ENCODE measurements at regions not wholly inside any gene's neighbourhood (a gene's known extent, or its start where the extent isn't known, plus 50 kb on each side); places are given as distances from the start of the nearest gene placed in this dataset.
A peak's percentile ranks its signal among the peaks of the same experiment; 100 is the strongest.
"Not testable (repeated sequence)": the region's sequence is repeated elsewhere in the genome, so short reads cannot be mapped to it uniquely, and the experiment has no call there.

DNA sequence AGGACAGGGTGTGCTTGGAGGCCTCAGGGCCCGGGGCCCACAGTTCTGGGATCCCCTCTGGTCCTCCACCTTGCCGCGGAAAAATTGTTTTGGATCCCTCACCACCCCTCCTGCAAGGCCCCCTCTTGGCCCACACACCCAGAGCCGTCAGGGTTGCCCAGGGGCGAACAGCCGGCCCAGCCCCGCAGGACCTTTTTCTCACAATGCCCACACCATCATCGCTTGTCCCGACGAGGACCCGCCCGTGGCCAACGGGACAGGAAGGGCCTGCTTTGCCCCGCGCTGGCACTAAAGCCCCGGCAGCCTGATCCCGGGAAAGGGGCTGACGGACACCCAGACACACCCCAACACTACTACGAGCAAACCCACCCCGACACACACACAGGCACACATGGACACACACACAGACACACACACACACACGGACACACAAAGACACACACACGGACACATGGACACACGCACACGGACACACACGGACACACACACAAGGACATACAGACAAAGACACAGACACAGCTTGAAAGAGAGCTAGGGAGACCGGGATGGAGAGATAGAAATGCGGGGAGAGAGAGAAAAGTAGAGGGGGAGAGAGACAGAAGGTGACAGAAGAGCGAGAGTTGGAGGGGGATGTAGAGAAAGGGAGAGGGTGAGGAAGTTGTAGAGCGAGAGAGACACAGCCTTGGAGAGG lies 1493.5 kb upstream of the DEFB115 start:
- no peak for DNase-seq

- DNase-seq, result not testable (repeated sequence)
Measured at GRCh38 chr20:29764922-29765610, 1492.4 kb upstream of the DEFB115 start.

DNA sequence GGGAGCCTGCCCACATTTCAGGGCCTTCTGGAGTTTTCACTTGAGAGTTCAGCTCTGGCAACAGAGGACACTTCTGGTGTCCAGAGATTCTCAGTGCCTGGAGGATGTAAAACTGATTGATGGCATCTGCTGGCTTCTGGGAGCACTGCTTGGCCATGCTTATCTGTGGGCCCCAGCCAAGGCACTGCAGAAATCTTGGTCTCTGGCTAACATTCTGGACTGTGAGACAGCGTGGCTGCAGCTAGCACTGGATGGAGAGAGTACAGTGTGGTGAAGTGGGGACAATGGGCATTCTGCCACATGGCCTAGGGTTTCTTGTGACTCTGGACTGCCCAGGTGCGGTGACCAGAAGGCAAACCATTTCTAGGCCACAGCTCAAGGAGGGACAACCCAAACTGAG lies 1479.4 kb upstream of the DEFB115 start:
- DNase-seq, result not testable (repeated sequence)

- DNase-seq, result not testable (repeated sequence)
Measured at GRCh38 chr20:29781217-29781616, 1476.2 kb upstream of the DEFB115 start.

GRCh38 chr20:29781891-29782290 lies 1475.6 kb upstream of the DEFB115 start:
- not testable (repeated sequence) for DNase-seq

DNA sequence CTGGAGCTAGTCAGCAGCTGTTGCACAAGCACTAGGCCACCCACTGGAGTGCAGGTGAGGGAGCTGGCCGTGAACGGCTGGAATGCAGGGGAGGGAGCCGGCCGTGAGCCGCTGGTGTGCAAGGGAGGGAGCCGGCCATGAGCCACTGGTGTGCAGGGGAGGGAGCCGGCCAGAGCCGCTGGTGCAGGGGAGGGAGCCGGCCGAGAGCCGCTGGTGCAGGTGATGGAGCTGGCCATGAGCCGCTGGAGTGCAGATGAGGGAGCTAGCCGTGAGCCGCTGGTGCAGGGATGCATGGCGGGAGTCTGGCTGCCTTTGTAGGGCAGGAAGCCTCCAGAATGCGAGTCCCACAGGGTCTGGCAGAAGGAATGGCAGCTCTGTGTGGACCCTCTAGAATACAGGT lies 1470.0 kb upstream of the DEFB115 start:
- not testable (repeated sequence) for DNase-seq

- DNase-seq, result no peak
Measured at GRCh38 chr20:29790510-29790909, 1467.0 kb upstream of the DEFB115 start.

DNA sequence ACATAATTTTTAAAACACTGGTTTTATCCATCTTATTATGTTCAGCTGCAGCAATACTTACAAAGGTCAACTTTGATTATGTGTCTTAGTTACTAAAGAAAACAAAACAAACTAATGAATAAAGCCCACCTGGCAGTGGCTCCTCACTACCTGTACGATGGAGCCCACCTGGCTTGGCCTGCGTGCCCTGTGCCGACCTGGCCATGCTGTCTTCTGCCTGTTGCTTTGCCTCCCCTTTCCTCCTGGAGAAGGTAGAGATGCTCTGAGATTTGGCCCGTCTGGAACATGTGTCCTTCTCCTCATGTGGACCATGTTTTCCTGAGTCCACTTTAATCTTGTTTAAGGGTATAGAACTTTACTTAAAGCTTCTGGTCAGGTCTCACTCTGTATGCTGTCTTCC lies 1426.0 kb upstream of the DEFB115 start:
- not testable (repeated sequence) for DNase-seq

GRCh38 chr20:29868014-29868413 lies 1389.5 kb upstream of the DEFB115 start:
- DNase-seq, result not testable (repeated sequence)

DNA sequence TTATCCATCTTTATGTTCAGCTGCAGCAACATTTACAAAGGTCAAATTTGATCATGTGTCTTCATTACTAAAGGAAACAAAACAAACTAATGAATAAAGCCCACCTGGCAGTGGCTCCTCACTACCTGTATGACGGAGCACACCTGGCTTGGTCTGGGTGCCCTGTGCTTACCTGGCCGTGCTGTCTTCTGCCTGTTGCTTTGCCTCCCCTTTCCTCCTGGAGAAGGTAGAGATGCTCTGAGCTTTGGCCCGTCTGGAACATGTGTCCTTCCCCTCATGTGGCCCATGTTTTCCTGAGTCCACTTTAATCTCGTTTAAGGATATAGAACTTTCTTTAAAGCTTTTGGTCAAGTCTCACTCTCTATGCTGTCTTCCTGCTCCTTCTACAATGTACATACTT lies 1388.8 kb upstream of the DEFB115 start:
- not testable (repeated sequence) for DNase-seq

DNA sequence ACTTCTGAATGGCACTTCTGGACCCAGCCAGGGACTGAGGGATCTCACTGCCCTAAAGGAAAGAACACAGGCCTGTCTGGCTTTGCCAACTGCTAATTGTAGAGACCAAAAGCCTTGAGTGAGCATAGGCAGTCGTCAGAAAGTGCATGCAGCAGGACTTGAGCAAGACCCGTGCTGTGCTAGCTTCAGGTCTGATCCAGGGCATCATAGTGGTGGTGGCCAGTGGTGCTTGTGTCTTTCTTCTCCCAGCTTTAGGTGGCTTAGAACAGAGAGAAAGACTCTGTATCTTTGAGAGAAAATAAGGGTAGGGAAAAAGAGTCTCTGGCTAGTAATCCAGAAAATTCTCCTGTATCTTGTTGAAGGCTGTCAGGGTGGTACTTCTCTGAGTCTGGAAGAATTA lies 1385.6 kb upstream of the DEFB115 start:
- not testable (repeated sequence) for DNase-seq

DNA sequence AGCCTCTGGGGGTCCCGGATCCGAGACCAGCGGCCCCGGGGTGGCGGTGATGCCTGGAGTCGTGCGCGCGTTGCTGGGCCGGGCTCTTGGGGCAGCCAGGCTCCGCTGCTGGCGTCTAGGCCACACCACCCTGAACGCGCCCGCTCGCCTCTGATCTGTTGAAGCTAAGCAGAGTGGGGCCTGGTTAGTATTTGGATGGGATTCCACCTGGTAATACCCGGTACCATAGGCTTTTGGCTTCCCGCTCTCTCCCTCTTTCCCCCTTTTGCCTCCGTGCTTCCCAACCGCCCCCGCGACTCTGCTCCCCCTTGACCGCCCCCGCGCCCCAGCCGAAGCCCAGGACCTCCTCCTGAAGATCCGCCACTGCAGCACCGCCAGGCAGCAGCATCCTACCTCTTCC lies 1383.5 kb upstream of the DEFB115 start:
- peak; percentile 64 for DNase-seq

DNA sequence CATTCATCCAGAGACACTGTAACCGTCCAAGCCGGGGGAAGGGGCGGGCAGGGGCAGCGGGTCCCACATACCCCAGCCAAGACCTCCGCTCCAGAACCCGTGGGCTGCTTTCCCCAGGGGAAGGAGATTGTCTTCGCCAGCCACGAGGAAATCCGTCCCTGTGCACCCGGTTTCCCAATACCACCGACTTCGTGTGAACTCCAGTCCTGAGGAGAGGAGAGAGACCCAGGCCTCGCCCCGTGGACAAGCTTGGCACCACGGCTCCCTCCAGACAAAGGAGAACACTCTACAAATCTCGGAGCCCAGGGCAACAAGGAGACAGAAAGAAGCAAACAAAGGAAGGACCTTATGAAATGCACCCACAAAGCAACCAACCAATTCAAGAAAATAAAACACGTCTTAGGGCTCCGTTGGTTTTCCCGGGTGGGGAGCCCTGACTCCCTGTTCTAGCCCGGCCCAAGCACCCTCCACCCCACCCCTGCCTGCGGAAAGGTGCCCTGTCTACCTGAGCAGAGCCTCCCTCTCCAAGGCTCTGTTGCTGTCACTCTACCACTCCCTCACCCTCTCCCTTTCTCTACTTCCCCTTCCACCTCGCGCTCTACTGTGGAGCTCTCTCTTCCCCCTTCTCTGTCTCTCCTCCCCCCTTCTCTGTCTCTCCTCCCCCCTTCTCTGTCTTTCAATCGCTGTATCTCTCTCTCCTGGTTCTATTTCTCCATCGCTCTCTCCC lies 1382.8 kb upstream of the DEFB115 start:
- DNase-seq, result no peak

DNA sequence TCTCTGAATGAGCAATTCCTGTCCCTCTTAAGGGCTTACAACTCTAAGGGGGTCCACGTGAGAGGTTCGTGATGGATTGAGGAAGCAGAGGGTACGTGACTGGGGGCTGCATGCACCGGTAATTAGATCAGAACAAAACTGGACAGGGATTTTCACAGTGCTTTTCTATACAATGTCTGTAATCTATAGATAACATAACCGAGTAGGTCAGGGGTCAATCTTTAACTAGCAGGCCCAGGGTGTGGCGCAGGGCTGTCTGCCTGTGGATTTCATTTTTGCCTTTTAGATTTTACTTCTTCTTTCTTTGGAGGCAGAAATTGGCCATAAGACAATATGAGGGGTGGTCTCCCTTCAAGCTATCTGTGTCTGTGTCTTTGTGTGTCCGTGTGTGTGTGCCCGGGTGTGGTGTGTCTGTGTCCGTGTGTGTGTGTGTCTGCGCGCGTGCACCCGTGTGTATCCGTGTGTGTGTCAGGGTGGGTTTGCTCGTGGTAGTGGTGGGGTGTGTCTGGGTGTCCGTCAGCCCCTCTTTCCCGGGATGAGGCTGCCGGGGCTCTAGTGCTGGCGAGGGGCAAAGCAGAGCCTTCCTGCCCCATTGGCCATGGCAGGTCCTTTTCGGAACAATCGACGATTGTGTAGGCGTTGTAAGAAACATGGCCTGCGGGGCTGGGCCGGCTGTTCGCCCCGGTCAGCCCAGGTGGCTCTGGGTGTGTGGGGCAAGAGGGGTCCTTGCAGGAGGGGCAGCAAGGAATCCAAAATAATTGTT lies 1382.0 kb upstream of the DEFB115 start:
- DNase-seq, result not testable (repeated sequence)

GRCh38 chr20:29876084-29876910 lies 1381.2 kb upstream of the DEFB115 start:
- DNase-seq, result not testable (repeated sequence)

GRCh38 chr20:29876911-29877285 lies 1380.6 kb upstream of the DEFB115 start:
- DNase-seq, result no peak

DNA sequence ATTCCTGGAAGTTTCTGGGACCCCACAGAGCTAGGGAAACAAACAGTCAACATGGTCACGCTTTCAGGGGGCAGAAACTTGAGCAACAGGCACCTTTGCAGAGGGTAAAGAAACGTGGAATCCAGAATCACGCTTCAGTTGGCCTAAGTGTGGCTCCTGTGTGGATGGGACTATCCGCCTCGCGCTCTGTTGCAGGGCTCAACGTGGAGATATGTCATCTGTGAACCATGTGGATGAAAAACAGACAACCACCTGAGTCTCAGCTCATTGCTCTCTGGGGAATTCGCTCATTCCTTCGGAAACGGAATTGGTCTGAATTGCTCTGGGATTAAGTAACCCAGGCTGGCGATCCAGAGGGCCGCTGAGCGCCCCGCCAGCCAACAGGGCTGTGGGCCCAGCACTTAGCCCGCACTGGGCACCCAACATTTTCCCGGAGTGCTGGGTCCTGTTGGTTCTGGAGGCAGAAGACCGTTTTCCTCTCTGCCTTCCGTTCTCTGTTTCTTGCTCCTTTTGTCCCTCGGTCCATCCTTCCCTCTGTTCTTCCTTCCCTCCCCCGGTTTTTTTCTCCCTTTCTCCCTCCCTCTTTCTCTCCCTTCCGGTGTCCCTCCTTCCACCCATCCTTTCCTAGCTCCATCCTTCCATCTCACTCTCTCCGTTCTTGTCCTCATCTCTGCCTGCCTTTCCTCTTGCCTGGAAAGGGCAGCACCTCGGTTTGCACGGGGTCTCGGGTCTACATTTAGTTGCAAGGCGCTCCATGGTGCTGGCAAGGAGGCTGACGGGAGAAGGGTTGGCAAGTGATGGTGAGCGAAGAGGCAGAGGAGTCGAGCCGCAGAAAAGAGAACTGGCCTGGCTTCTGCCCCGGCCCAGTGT lies 1379.8 kb upstream of the DEFB115 start:
- DNase-seq, result not testable (repeated sequence)

GRCh38 chr20:29878281-29878741 lies 1379.2 kb upstream of the DEFB115 start:
- no peak for DNase-seq

GRCh38 chr20:29878777-29879442 lies 1378.6 kb upstream of the DEFB115 start:
- no peak for DNase-seq

GRCh38 chr20:29881107-29881506 lies 1376.4 kb upstream of the DEFB115 start:
- DNase-seq, result not testable (repeated sequence)
